NCI-H2081 (cell line): ENCODE measurements at regions not wholly inside any gene's neighbourhood (a gene's known extent, or its start where the extent isn't known, plus 50 kb on each side); places are given as distances from the start of the nearest gene placed in this dataset.
A peak's percentile ranks its signal among the peaks of the same experiment; 100 is the strongest.
"Not testable (repeated sequence)": the region's sequence is repeated elsewhere in the genome, so short reads cannot be mapped to it uniquely, and the experiment has no call there.

Source experiments
- DNase-seq, 2 experiments: peaks; one replicate each; lab custom pipeline; 2025; lab: John Stamatoyannopoulos, UW

- DNase-seq = no peak
These were observed 114.1 kb downstream of the RAB38 start for GRCh38 chr11:88061111-88061510.

GRCh38 chr11:88059326-88059725, 115.9 kb downstream of the RAB38 start:
- DNase-seq = no peak

- DNase-seq = no peak
These were observed 123.8 kb downstream of the RAB38 start for GRCh38 chr11:88051396-88051795.

- no peak for DNase-seq
These were observed 125.0 kb downstream of the RAB38 start for GRCh38 chr11:88050247-88050646.

GRCh38 chr11:88045288-88045687, 130.0 kb downstream of the RAB38 start:
- not testable (repeated sequence) for DNase-seq

- DNase-seq = not testable (repeated sequence)
These were observed 130.6 kb downstream of the RAB38 start for GRCh38 chr11:88044658-88045057.

- DNase-seq = no peak
These were observed 132.1 kb downstream of the RAB38 start for GRCh38 chr11:88043149-88043548.

GRCh38 chr11:88042647-88043046, 132.6 kb downstream of the RAB38 start:
- DNase-seq = no peak

GRCh38 chr11:88042238-88042637, 133.0 kb downstream of the RAB38 start:
- DNase-seq = peak; percentile 5 to 47

- DNase-seq = no peak
These were observed 133.6 kb downstream of the RAB38 start for GRCh38 chr11:88041679-88042078.

GRCh38 chr11:88040148-88040496, 135.1 kb downstream of the RAB38 start:
- no peak for DNase-seq

GRCh38 chr11:88039476-88040147, 135.6 kb downstream of the RAB38 start:
- no peak for DNase-seq

GRCh38 chr11:88038063-88038462, 137.2 kb downstream of the RAB38 start:
- no peak for DNase-seq

GRCh38 chr11:88036701-88037100, 138.5 kb downstream of the RAB38 start:
- no peak for DNase-seq

- DNase-seq = no peak
These were observed 140.0 kb downstream of the RAB38 start for GRCh38 chr11:88035271-88035670.

GRCh38 chr11:88017666-88018065, 157.6 kb downstream of the RAB38 start:
- DNase-seq = no peak

- peak; percentile 80 to 81 for DNase-seq
These were observed 158.7 kb downstream of the RAB38 start for GRCh38 chr11:88016392-88017170.

- DNase-seq = no peak
These were observed 160.1 kb downstream of the RAB38 start for GRCh38 chr11:88015170-88015569.

- no peak for DNase-seq
These were observed 161.7 kb downstream of the RAB38 start for GRCh38 chr11:88013508-88014065.

GRCh38 chr11:88012456-88012855, 162.8 kb downstream of the RAB38 start:
- DNase-seq = peak; percentile 6 to 65

GRCh38 chr11:87976009-87976408, 199.2 kb downstream of the RAB38 start:
- no peak for DNase-seq

- no peak for DNase-seq
These were observed 200.4 kb downstream of the RAB38 start for GRCh38 chr11:87974797-87975196.

GRCh38 chr11:87972133-87972532, 203.1 kb downstream of the RAB38 start:
- DNase-seq = no peak
